ENCODE measurements at regions not wholly inside any gene's neighbourhood (a gene's known extent, or its start where the extent isn't known, plus 50 kb on each side); places are given as distances from the start of the nearest gene placed in this dataset.

DNA sequence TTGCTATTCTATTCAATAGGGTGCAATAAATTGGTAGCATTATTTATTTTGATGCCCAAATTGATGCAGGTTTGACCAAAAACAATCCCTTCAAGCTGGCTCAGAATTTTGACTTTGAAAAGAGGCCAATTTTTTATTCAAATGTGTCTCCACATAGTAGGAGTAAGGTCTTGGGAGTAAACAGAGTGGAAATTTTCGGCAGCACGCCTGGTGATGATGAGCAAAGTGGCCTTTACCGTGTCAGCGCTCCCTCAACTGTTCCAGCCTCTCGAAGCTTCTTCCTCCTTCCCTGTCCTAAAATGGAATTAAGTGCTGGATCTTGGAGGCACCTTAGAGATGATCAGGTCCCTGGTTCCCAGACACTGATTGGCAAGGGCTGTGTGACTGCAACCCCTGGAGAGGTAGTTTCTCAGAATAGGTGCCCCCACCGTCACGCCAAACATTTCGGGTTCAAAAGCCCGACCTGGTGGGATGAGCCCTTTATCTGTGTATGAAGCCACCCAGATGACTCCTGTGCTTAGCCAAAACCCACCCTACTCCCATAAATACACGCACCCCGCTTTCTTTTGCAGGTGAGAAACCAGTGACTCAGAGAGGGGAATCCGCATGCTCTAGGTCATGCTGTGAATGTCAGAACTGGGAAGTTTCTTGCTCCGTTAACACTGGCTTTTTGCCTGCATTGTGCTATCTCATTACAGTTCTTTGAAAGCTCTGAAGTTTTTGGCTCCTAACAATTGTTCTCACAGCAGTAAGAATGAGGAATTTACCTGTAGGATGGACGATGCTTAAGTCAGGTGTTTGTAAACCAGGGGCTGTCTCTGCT is 89.1 kb downstream of the CRYGS start:
- H3K27me3 Mint-ChIP-seq (ENCODE audit: low read depth): peaks cover 5% of the 10 kb centered on the region
- no peak overlapping the region for H3K4me3 Mint-ChIP-seq
- no peaks in the 10 kb centered on the region for H3K9me3 Mint-ChIP-seq
- peaks cover 8% of the 10 kb centered on the region for H3K4me1 Mint-ChIP-seq
- TF ChIP-seq, protein P1, sequence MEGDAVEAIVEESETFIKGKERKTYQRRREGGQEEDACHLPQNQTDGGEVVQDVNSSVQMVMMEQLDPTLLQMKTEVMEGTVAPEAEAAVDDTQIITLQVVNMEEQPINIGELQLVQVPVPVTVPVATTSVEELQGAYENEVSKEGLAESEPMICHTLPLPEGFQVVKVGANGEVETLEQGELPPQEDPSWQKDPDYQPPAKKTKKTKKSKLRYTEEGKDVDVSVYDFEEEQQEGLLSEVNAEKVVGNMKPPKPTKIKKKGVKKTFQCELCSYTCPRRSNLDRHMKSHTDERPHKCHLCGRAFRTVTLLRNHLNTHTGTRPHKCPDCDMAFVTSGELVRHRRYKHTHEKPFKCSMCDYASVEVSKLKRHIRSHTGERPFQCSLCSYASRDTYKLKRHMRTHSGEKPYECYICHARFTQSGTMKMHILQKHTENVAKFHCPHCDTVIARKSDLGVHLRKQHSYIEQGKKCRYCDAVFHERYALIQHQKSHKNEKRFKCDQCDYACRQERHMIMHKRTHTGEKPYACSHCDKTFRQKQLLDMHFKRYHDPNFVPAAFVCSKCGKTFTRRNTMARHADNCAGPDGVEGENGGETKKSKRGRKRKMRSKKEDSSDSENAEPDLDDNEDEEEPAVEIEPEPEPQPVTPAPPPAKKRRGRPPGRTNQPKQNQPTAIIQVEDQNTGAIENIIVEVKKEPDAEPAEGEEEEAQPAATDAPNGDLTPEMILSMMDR (conservative IDR thresholded peaks at IDR 0.05): no peak
- no peaks in the 10 kb centered on the region for H3K36me3 Mint-ChIP-seq (ENCODE audit: low read depth)
- no peak for DNase-seq (ENCODE audit: low read depth, low spot score)
- no peak overlapping the region for H3K27ac Mint-ChIP-seq (ENCODE audit: unreplicated experiment)

DNA sequence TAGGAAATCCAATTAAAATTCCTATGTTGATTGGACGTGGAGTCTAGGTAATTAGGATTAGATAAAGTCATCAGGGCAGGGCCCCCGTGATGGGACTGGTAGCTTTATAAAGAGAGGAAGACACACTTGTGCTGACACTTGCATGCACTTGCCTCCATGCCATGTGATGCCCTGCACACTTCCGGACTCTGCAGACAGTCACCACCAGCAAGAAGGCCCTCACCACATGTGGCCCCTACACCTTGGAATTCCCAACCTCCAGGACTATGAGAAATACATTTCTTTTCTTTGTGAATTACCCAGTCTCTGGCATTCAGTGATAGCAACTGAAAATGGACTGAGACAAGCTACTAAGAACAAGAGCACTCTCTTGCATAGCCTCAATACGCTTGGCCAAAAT is 90.6 kb downstream of the CRYGS start:
- Mint-ChIP-seq H3K36me3 (ENCODE audit: low read depth) (no peaks in the 10 kb centered on the region), H3K9me3 (no peaks in the 10 kb centered on the region), H3K27ac (ENCODE audit: unreplicated experiment) (peak overlapping the region; percentile 80), H3K27me3 (ENCODE audit: low read depth) (no peaks in the 10 kb centered on the region), H3K4me1 (peaks cover 8% of the 10 kb centered on the region), H3K4me3 (no peak overlapping the region)
- no peak for DNase-seq (ENCODE audit: low read depth, low spot score)
- TF ChIP-seq, protein P1 (conservative IDR thresholded peaks at IDR 0.05): no peak

DNA sequence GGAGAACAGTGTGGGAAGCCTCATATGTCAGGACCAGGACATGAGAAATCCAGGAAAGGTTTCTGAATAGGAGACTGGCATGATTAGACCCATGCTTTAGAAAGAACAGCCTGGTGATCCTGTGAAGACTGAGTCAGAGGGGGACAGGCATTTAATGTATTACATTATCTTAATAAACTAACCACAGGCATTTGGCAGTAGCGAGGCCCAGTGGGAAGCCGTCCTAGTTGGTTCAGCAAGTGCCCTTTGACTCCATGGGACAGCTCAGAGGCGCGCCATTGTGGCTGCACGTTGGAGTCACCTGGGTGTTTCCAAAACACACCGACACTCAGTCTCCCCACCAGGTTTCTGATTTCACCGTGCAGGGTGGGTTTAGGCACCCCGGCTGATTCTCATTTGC is 90.5 kb upstream of the DGKG start:
- no peaks in the 10 kb centered on the region for H3K36me3 Mint-ChIP-seq (ENCODE audit: low read depth)
- TF ChIP-seq, protein P1 (conservative IDR thresholded peaks at IDR 0.05): no peak
- H3K9me3 Mint-ChIP-seq: no peaks in the 10 kb centered on the region
- H3K27ac Mint-ChIP-seq (ENCODE audit: unreplicated experiment): no peak overlapping the region
- no peaks in the 10 kb centered on the region for H3K27me3 Mint-ChIP-seq (ENCODE audit: low read depth)
- no peak overlapping the region for H3K4me3 Mint-ChIP-seq
- DNase-seq (ENCODE audit: low read depth, low spot score): no peak
- H3K4me1 Mint-ChIP-seq: peaks cover 8% of the 10 kb centered on the region

DNA sequence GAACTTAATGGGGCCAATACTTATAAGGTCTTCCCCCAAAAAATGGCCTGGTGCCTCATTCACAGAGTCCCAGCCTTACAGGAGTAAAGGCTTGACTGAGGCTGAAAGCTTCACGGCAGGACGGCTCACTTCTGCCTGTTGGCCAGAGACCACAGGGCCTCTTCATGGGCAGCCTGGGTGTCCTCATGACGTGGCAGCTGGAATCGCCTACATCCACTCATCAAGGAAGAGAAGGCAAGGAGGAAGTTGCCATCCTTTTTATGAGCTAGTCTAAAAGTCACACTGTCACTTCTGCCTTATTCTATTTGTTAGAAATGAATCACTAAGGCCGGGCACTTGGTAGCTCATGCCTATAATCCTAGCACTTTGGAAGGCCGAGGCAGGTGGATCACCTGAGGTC is 89.3 kb upstream of the DGKG start:
- Mint-ChIP-seq H3K4me1 (no peaks in the 10 kb centered on the region), H3K27ac (ENCODE audit: unreplicated experiment) (no peak overlapping the region), H3K27me3 (ENCODE audit: low read depth) (no peaks in the 10 kb centered on the region), H3K9me3 (no peaks in the 10 kb centered on the region), H3K4me3 (no peak overlapping the region), H3K36me3 (ENCODE audit: low read depth) (no peaks in the 10 kb centered on the region)
- no peak for DNase-seq (ENCODE audit: low read depth, low spot score)
- TF ChIP-seq, protein P1 (conservative IDR thresholded peaks at IDR 0.05): no peak

DNA sequence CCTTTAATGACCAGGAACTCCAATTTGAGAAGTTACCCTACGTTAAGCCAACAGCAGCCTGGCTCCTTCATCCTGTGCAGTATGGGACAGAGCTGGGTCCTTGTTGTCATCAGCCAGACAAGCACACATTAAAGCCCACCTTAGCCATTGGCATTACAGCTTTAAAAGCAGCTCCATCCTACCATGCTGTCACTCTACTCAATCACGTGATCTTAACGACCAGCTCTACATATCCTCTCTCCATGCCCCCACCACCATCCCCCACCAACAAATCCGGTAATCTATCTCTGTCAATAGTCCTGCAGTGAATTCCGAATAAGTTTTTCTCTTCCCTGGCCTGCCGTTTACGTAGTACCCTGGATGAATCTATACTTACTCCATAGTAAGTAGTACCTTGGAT is 82.9 kb upstream of the DGKG start:
- Mint-ChIP-seq H3K36me3 (ENCODE audit: low read depth) (no peaks in the 10 kb centered on the region), H3K9me3 (no peaks in the 10 kb centered on the region), H3K4me3 (no peak overlapping the region), H3K4me1 (no peaks in the 10 kb centered on the region), H3K27me3 (ENCODE audit: low read depth) (no peaks in the 10 kb centered on the region), H3K27ac (ENCODE audit: unreplicated experiment) (peak overlapping the region; percentile 44)
- TF ChIP-seq, protein P1 (conservative IDR thresholded peaks at IDR 0.05): no peak
- DNase-seq (ENCODE audit: low read depth, low spot score): no peak

Measured in neural crest cell (in vitro differentiated cells).